H1 (cell line): ENCODE measurements at regions not wholly inside any gene's neighbourhood (a gene's known extent, or its start where the extent isn't known, plus 50 kb on each side); places are given as distances from the start of the nearest gene placed in this dataset.

ENCODE experiments used
- CTCF ChIA-PET: fragments of 300-600 bp; sonication (Branson Sonifier 250); formaldehyde crosslinking; loops from one replicate; lab custom pipeline; 2021; ENCODE audit not compliant: partially characterized antibody; lab: Charles Lee
- POLR2A ChIA-PET: fragments of 300-600 bp; sonication (Branson Sonifier 250); formaldehyde crosslinking; loops from one replicate; lab custom pipeline; 2021; ENCODE audit warnings: inconsistent platforms; ENCODE audit not compliant: partially characterized antibody; lab: Charles Lee
- DNase-seq, 2 experiments: peaks; one replicate each; pipeline versions ENCODE4 v3.0.0 to v3.0.0-alpha.2; 2010 to 2022; ENCODE audit warnings: low spot score in 2 of 2, low read depth in 1 of 2, mixed read lengths in 1 of 2
- FAIRE-seq: peaks from 2 replicates; lab custom pipeline; 2011; peaks lifted over from hg19 to GRCh38; lab: Jason Lieb, UNC
- H2AFZ ChIP-seq: 2 replicates; pipeline ENCODE4 v1.8.1; 2012; ENCODE audit warnings: low read length, inconsistent platforms
- H2AK5ac ChIP-seq: 2 replicates; pipeline ENCODE4 v1.6.1; 2013; ENCODE audit warnings: low read depth, low read length
- H2BK120ac ChIP-seq: replicated peaks from 2 replicates; pipeline ENCODE3; 2013; ENCODE audit warnings: low read depth, low read length, inconsistent platforms
- H2BK12ac ChIP-seq: 2 replicates; pipeline ENCODE4 v1.6.1; 2013; ENCODE audit warnings: low read depth, low read length
- H2BK15ac ChIP-seq: 2 replicates; pipeline ENCODE4 v1.6.1; 2013; ENCODE audit warnings: low read length
- H2BK20ac ChIP-seq: 2 replicates; pipeline ENCODE4 v1.6.1; 2013; ENCODE audit warnings: low read length
- H2BK5ac ChIP-seq: 2 replicates; pipeline ENCODE4 v1.6.1; 2013; ENCODE audit warnings: low read depth, low read length
- H3K14ac ChIP-seq: 2 replicates; pipeline ENCODE4 v1.6.1; 2013; ENCODE audit warnings: inconsistent platforms; ENCODE audit not compliant: insufficient read length
- H3K18ac ChIP-seq: 2 replicates; pipeline ENCODE4 v1.6.1; 2013; ENCODE audit warnings: low read length; ENCODE audit errors: extremely low read depth
- H3K23ac ChIP-seq: 2 replicates; pipeline ENCODE4 v1.6.1; 2013; ENCODE audit warnings: inconsistent platforms; ENCODE audit not compliant: insufficient read length
- H3K23me2 ChIP-seq: 2 replicates; pipeline ENCODE4 v1.6.1; 2013; ENCODE audit warnings: low read depth, low read length
- H3K27ac ChIP-seq: 2 replicates; pipeline ENCODE4 v1.6.1; 2011; ENCODE audit warnings: low read depth, low read length, inconsistent platforms
- H3K27me3 ChIP-seq, 4 experiments: replicated peaks in 1 of 4; 1 replicate in 1 of 4; 2 replicates in 3 of 4; pipeline versions ENCODE4 v1.6.1 to v1.8.1; 2011 to 2013; ENCODE audit warnings: low read length in 3 of 4, mild to moderate bottlenecking in 3 of 4, inconsistent platforms in 2 of 4, mixed read lengths in 2 of 4, moderate library complexity in 1 of 4; ENCODE audit not compliant: control insufficient read depth in 3 of 4, insufficient read depth in 3 of 4; ENCODE audit errors: extremely low read depth in 1 of 4
- H3K36me3 ChIP-seq, 4 experiments: 2 replicates each; pipeline versions ENCODE4 v1.6.1 to v1.8.1; 2011 to 2013; ENCODE audit warnings: mild to moderate bottlenecking in 4 of 4, low read length in 3 of 4, moderate library complexity in 2 of 4, control low read depth in 1 of 4, inconsistent platforms in 1 of 4; ENCODE audit not compliant: insufficient read depth in 4 of 4, control insufficient read depth in 2 of 4
- H3K4ac ChIP-seq: replicated peaks from 2 replicates; pipeline ENCODE3; 2013; ENCODE audit warnings: low read length, low read depth, mixed read lengths, inconsistent platforms; ENCODE audit not compliant: insufficient read length
- H3K4me1 ChIP-seq, 4 experiments: replicated peaks in 1 of 4; 1 replicate in 1 of 4; 2 replicates in 3 of 4; pipeline versions ENCODE4 v1.6.1 to v1.8.1; 2011 to 2013; ENCODE audit warnings: low read length in 3 of 4, inconsistent platforms in 2 of 4, mixed read lengths in 1 of 4; ENCODE audit not compliant: insufficient read depth in 4 of 4, control insufficient read depth in 3 of 4
- H3K4me2 ChIP-seq, 2 experiments: 2 replicates each; pipeline versions ENCODE4 v1.6.1 to v1.8.1; 2011 to 2013; ENCODE audit warnings: low read depth in 2 of 2, low read length in 2 of 2, control low read depth in 1 of 2, inconsistent platforms in 1 of 2, mild to moderate bottlenecking in 1 of 2; ENCODE audit not compliant: insufficient read depth in 1 of 2
- H3K4me3 ChIP-seq, 4 experiments: fragments of 200-600, 300-600 bp in 1 of 4; sonication (generic), shearing (Covaris generic), sonication (Bioruptor Twin) in 1 of 4; 2 replicates each; pipeline versions ENCODE4 v1.5.1 to v1.8.1; 2011 to 2016; ENCODE audit warnings: low read length in 4 of 4, low read depth in 3 of 4, control low read depth in 2 of 4, inconsistent platforms in 2 of 4, mild to moderate bottlenecking in 2 of 4, mixed read lengths in 1 of 4, moderate library complexity in 1 of 4; ENCODE audit not compliant: insufficient read depth in 2 of 4; ENCODE audit errors: extremely low read depth in 1 of 4
- H3K56ac ChIP-seq: replicated peaks from 2 replicates; pipeline ENCODE3; 2013; ENCODE audit warnings: low read depth, mild to moderate bottlenecking, mixed read lengths, low read length, inconsistent platforms; ENCODE audit not compliant: insufficient read length
- H3K79me1 ChIP-seq: 2 replicates; pipeline ENCODE4 v1.6.1; 2013; ENCODE audit warnings: low read depth, low read length, control low read depth
- H3K79me2 ChIP-seq, 2 experiments: 2 replicates each; pipeline versions ENCODE4 v1.6.1 to v1.8.1; 2012 to 2013; ENCODE audit warnings: low read length in 2 of 2, mild to moderate bottlenecking in 2 of 2, inconsistent platforms in 1 of 2; ENCODE audit not compliant: insufficient read depth in 2 of 2, control insufficient read depth in 1 of 2
- H3K9ac ChIP-seq, 4 experiments: replicated peaks in 1 of 4; 1 replicate in 1 of 4; 2 replicates in 3 of 4; pipeline versions ENCODE4 v1.6.1 to v1.8.1; 2011 to 2013; ENCODE audit warnings: low read depth in 3 of 4, low read length in 3 of 4, control low read depth in 2 of 4, mild to moderate bottlenecking in 2 of 4, moderate library complexity in 2 of 4, inconsistent platforms in 1 of 4; ENCODE audit errors: extremely low read depth in 1 of 4
- H3K9me3 ChIP-seq, 2 experiments: 2 replicates each; pipeline versions ENCODE4 v1.6.1 to v1.8.1; 2012 to 2013; ENCODE audit warnings: mild to moderate bottlenecking in 2 of 2, moderate library complexity in 2 of 2, control low read depth in 1 of 2, inconsistent platforms in 1 of 2, low read depth in 1 of 2, low read length in 1 of 2, mixed read lengths in 1 of 2; ENCODE audit not compliant: insufficient read depth in 2 of 2
- H4K20me1 ChIP-seq, 2 experiments: replicated peaks in 1 of 2; 2 replicates each; pipeline versions ENCODE3 to v1.8.1; 2011 to 2013; ENCODE audit warnings: inconsistent platforms in 2 of 2, low read length in 2 of 2, mild to moderate bottlenecking in 1 of 2; ENCODE audit not compliant: insufficient read depth in 2 of 2, control insufficient read depth in 1 of 2
- H4K5ac ChIP-seq: 2 replicates; pipeline ENCODE4 v1.6.1; 2013; ENCODE audit warnings: low read length, low read depth, mixed read lengths, inconsistent platforms; ENCODE audit not compliant: insufficient read length
- H4K8ac ChIP-seq: 2 replicates; pipeline ENCODE4 v1.8.0; 2013; ENCODE audit warnings: mild to moderate bottlenecking, moderate library complexity, low read length, inconsistent platforms; ENCODE audit not compliant: insufficient read depth; ENCODE audit errors: extremely low read depth
- H4K91ac ChIP-seq: replicated peaks from 2 replicates; pipeline ENCODE3; 2013; ENCODE audit warnings: low read length, mixed read lengths, inconsistent platforms; ENCODE audit not compliant: insufficient read length
- WGBS, 2 experiments: shearing (Covaris generic) in 1 of 2; methylation state at CpG; one replicate each; pipeline versions ENCODE4 v1.1.6 to v1.1.7; 2013 to 2015; ENCODE audit warnings: low lambda C conversion rate in 2 of 2, mixed read lengths in 2 of 2, inconsistent platforms in 1 of 2, low coverage in 1 of 2, missing lambda C conversion rate in 1 of 2; ENCODE audit not compliant: insufficient replicate concordance in 2 of 2, insufficient coverage in 1 of 2, insufficient read length in 1 of 2; ENCODE audit errors: extremely low coverage in 1 of 2, missing lambda C conversion rate in 1 of 2; 5-methylcytosine and 5-hydroxymethylcytosine counted together
- TF ChIP-seq, protein P1 (sequence below): fragments of 300-600 bp; sonication (generic); IDR thresholded peaks from 2 replicates; pipeline ENCODE4 v1.7.1; 2012; ENCODE audit warnings: low read length, moderate library complexity, mild to moderate bottlenecking, inconsistent platforms; ENCODE audit not compliant: insufficient replicate concordance

DNA sequence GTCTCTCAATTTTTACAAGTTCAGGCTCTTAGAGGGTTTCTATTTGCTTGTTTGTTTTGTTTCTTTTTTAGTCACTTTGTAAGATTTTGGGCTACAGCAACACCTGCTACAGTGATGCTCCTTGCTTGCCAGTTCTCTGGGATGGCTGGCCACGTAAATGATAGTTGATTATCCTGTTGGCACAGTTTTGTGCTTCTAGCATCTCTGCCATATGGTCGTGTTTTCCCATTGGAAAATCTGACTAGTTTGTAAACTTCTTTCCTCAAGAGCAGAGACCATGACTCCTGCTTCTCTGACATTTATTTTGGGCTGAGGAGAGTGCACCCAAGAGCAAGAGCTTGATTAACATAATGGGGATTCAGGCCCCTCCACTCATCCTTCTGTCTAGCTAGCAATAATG is 1621.6 kb upstream of the RAG2 start:
- WGBS, 2 experiments, result 89% methylated on average over 2 of the region's 2 CpGs; no CpG with 5 or more reads in 1 of the 2 experiments
- FAIRE-seq, result no peak
- TF ChIP-seq, protein P1, sequence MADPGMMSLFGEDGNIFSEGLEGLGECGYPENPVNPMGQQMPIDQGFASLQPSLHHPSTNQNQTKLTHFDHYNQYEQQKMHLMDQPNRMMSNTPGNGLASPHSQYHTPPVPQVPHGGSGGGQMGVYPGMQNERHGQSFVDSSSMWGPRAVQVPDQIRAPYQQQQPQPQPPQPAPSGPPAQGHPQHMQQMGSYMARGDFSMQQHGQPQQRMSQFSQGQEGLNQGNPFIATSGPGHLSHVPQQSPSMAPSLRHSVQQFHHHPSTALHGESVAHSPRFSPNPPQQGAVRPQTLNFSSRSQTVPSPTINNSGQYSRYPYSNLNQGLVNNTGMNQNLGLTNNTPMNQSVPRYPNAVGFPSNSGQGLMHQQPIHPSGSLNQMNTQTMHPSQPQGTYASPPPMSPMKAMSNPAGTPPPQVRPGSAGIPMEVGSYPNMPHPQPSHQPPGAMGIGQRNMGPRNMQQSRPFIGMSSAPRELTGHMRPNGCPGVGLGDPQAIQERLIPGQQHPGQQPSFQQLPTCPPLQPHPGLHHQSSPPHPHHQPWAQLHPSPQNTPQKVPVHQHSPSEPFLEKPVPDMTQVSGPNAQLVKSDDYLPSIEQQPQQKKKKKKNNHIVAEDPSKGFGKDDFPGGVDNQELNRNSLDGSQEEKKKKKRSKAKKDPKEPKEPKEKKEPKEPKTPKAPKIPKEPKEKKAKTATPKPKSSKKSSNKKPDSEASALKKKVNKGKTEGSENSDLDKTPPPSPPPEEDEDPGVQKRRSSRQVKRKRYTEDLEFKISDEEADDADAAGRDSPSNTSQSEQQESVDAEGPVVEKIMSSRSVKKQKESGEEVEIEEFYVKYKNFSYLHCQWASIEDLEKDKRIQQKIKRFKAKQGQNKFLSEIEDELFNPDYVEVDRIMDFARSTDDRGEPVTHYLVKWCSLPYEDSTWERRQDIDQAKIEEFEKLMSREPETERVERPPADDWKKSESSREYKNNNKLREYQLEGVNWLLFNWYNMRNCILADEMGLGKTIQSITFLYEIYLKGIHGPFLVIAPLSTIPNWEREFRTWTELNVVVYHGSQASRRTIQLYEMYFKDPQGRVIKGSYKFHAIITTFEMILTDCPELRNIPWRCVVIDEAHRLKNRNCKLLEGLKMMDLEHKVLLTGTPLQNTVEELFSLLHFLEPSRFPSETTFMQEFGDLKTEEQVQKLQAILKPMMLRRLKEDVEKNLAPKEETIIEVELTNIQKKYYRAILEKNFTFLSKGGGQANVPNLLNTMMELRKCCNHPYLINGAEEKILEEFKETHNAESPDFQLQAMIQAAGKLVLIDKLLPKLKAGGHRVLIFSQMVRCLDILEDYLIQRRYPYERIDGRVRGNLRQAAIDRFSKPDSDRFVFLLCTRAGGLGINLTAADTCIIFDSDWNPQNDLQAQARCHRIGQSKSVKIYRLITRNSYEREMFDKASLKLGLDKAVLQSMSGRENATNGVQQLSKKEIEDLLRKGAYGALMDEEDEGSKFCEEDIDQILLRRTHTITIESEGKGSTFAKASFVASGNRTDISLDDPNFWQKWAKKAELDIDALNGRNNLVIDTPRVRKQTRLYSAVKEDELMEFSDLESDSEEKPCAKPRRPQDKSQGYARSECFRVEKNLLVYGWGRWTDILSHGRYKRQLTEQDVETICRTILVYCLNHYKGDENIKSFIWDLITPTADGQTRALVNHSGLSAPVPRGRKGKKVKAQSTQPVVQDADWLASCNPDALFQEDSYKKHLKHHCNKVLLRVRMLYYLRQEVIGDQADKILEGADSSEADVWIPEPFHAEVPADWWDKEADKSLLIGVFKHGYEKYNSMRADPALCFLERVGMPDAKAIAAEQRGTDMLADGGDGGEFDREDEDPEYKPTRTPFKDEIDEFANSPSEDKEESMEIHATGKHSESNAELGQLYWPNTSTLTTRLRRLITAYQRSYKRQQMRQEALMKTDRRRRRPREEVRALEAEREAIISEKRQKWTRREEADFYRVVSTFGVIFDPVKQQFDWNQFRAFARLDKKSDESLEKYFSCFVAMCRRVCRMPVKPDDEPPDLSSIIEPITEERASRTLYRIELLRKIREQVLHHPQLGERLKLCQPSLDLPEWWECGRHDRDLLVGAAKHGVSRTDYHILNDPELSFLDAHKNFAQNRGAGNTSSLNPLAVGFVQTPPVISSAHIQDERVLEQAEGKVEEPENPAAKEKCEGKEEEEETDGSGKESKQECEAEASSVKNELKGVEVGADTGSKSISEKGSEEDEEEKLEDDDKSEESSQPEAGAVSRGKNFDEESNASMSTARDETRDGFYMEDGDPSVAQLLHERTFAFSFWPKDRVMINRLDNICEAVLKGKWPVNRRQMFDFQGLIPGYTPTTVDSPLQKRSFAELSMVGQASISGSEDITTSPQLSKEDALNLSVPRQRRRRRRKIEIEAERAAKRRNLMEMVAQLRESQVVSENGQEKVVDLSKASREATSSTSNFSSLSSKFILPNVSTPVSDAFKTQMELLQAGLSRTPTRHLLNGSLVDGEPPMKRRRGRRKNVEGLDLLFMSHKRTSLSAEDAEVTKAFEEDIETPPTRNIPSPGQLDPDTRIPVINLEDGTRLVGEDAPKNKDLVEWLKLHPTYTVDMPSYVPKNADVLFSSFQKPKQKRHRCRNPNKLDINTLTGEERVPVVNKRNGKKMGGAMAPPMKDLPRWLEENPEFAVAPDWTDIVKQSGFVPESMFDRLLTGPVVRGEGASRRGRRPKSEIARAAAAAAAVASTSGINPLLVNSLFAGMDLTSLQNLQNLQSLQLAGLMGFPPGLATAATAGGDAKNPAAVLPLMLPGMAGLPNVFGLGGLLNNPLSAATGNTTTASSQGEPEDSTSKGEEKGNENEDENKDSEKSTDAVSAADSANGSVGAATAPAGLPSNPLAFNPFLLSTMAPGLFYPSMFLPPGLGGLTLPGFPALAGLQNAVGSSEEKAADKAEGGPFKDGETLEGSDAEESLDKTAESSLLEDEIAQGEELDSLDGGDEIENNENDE, result no peak

More for the DNA sequence above, 1621.6 kb upstream of the RAG2 start:
- H4K5ac ChIP-seq, result no peak overlapping the region
- H3K4me3 ChIP-seq, result no peak overlapping the region
- H3K56ac ChIP-seq, result no peak overlapping the region
- H3K9me3 ChIP-seq, result no peaks in the 10 kb centered on the region
- DNase-seq, result no peak
- H3K23ac ChIP-seq, result no peak overlapping the region
- no peaks in the 10 kb centered on the region for H3K36me3 ChIP-seq
- no peak overlapping the region for H2BK15ac ChIP-seq
- no peaks in the 10 kb centered on the region for H3K27me3 ChIP-seq
- no peaks in the 10 kb centered on the region for H3K79me1 ChIP-seq
- no peaks in the 10 kb centered on the region for H4K20me1 ChIP-seq
- no peak overlapping the region for H2BK20ac ChIP-seq
- H2AK5ac ChIP-seq, result no peak overlapping the region
- no peak overlapping the region for H2BK5ac ChIP-seq
- 0 out of 2 replicates have a peak, but pooled peaks cover 2% of the 10 kb centered on the region for H3K23me2 ChIP-seq
- peak overlapping the region; percentile 81; the same call in 1 of the 2 replicates for H2AFZ ChIP-seq
- H2BK120ac ChIP-seq, result no peak overlapping the region
- H3K79me2 ChIP-seq, result no peaks in the 10 kb centered on the region
- no peak overlapping the region for H3K4me2 ChIP-seq
- no peak overlapping the region for H4K91ac ChIP-seq
- H3K14ac ChIP-seq, result no peak overlapping the region
- ChIA-PET POLR2A (no interaction called here), CTCF (no interaction called here)
- no peak overlapping the region for H2BK12ac ChIP-seq
- no peak overlapping the region for H4K8ac ChIP-seq
- H3K9ac ChIP-seq, result no peak overlapping the region
- no peak overlapping the region for H3K27ac ChIP-seq
- H3K18ac ChIP-seq, result no peak overlapping the region
- H3K4ac ChIP-seq, result no peak overlapping the region
- H3K4me1 ChIP-seq, result no peaks in the 10 kb centered on the region
